HG03135 (cell line): ENCODE measurements at regions not wholly inside any gene's neighbourhood (a gene's known extent, or its start where the extent isn't known, plus 50 kb on each side); places are given as distances from the start of the nearest gene placed in this dataset.

ENCODE experiments used
- ATAC-seq: cut with Tn5 transposase; IDR thresholded peaks from one replicate; pipeline ENCODE4 v1.9.1; 2021; ENCODE audit warnings: mild to moderate bottlenecking, moderate library complexity; ENCODE audit not compliant: unreplicated experiment

GRCh38 chr4:11271263-11271662 is 157.4 kb downstream of the HS3ST1 start:
- ATAC-seq, result no peak

GRCh38 chr4:11268149-11268548 is 160.5 kb downstream of the HS3ST1 start:
- ATAC-seq, result no peak

DNA sequence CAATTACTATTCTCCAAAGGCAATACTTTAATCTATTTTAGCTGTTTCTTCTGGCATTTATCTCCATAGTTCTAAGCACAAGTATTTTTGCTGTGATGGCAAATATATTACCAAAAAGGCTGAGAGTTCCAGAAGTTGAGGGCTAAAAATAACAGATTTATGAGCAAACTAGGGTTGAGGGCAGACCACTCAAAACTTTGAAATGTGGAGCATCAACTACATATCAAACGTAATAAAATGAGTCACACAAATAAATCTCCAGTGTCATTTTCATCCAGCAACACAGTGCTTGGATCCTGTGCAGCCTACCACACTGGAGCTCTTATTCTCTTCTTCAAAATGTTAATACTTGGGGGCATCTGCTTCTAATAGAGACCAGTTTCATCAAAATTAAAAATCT is 163.9 kb downstream of the HS3ST1 start:
- no peak for ATAC-seq

DNA sequence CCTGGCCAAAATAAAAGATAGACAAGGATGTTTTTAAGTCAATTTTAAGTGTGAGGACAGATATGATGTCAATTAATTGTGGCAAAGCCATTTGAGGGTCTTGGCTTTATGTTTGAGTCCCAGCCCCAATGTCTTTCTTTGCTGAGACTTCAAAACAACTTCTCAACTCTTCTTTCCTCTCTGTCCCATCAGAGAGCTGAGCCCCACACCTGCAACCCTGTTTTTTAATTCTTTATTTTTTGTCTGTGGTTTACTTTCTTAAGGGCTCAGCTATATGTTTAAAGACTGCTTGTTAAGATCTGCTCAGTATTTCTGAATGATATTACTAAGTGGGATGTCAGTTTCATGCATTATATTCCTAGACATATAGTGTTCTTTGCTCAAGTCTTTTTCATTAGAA is 164.3 kb downstream of the HS3ST1 start:
- ATAC-seq, result no peak

- ATAC-seq, result no peak
Observed at GRCh38 chr4:11263208-11263607, 165.5 kb downstream of the HS3ST1 start.

GRCh38 chr4:11261066-11261850 is 167.4 kb downstream of the HS3ST1 start:
- no peak for ATAC-seq

DNA sequence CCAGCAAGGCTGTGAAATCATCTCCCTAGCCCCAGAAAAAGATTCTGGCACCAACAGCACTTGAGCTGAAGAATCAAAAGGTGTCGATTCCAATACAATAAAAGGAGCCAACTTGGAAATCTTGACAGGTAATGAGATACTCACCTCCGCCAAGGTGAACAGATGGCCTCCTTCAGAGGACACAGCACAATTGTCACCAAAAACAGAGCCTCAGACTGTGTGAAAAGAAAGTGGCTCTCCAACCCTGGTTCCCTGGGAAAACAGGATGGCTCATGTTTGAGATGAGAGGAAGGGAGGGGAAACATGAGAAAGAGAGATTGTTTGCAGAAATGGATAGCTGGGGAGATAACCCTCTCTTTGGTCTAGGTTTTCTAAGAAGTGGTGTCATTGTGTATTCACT is 168.9 kb downstream of the HS3ST1 start:
- ATAC-seq, result no peak

GRCh38 chr4:11252149-11252548 is 176.5 kb downstream of the HS3ST1 start:
- ATAC-seq, result no peak

GRCh38 chr4:11250510-11250909 is 178.2 kb downstream of the HS3ST1 start:
- no peak for ATAC-seq

- ATAC-seq, result no peak
Observed at GRCh38 chr4:11232015-11232414, 196.7 kb downstream of the HS3ST1 start.

GRCh38 chr4:11230866-11231265 is 197.8 kb downstream of the HS3ST1 start:
- ATAC-seq, result no peak

GRCh38 chr4:11228530-11228929 is 200.2 kb downstream of the HS3ST1 start:
- ATAC-seq, result no peak

DNA sequence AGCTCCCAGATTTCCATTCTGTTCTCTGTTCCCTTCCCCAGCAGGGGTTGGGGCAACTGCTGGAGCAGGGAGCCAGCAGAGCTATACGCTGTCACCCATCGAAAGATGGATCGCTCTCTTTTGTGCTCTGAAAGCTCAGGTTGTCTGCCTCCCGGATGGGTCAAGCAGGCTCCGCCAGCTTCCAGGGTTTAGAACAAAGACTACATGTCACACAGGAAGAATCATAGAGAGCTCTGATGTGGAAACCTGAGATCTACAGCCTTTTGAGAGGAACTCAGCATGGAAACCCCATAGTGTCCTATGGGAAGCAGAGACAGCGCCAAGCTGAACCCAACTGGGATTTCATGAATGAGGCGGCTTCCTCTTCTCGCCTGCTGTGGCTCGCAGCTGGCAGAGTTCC is 205.4 kb downstream of the HS3ST1 start:
- ATAC-seq, result no peak

DNA sequence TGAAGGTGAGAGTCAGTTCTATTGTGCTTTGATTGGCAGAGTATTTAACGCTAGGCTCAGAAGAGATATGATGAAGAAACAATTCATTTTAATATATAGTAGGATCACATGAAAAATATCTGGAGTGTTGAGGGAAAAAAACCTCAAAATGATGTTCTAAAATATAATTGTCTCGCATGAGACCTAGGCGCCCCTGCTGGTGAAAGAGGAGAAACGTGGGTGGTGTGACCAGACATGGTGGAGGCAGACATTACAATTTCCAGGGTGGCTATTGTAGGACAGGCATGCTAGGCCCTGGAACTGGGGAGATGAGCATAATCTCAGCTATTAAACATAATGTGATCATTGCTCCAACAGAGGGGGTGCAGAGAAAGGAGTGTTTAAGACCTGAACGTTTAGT is 210.0 kb downstream of the HS3ST1 start:
- ATAC-seq, result no peak

DNA sequence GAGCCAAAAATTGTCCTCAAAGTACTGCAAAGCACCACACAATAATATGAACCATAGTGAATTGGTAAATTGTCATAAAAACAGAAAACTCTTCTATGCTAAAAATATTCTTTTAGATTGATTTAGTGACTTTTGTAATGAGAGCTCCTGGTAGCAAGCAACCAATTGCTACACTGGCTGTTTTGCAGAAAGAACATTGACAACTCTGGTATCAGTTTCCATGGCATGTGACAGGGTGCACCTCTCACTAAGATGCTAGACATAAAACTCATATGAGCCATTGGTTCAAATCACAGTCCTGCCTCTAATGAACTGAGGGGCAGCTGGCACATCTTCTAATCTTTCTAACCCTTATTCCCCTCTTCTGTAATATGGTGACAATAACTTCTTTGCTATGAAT is 212.2 kb downstream of the HS3ST1 start:
- ATAC-seq, result no peak

GRCh38 chr4:11214281-11214680 is 214.4 kb downstream of the HS3ST1 start:
- no peak for ATAC-seq

DNA sequence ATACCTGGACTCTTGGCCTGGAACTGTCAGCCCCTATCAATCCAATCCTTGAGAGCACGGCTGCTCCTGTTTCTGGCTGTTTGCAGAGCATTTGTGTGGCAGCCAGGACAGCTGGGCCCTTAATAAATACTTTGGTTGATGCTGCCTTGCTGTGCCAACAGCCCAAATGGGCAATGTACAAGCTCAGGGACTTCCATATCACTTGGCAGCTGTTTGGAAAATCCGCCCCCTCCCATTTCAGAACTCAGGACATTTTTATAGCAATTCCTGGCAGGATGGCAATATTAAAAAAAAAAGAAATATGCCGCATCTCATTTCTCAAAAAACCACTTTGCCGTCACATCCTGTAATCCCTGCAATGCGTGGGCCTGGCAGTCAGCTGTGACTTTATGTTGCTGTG is 218.9 kb downstream of the HS3ST1 start:
- ATAC-seq, result no peak

GRCh38 chr4:11201256-11201655 is 227.4 kb downstream of the HS3ST1 start:
- no peak for ATAC-seq

DNA sequence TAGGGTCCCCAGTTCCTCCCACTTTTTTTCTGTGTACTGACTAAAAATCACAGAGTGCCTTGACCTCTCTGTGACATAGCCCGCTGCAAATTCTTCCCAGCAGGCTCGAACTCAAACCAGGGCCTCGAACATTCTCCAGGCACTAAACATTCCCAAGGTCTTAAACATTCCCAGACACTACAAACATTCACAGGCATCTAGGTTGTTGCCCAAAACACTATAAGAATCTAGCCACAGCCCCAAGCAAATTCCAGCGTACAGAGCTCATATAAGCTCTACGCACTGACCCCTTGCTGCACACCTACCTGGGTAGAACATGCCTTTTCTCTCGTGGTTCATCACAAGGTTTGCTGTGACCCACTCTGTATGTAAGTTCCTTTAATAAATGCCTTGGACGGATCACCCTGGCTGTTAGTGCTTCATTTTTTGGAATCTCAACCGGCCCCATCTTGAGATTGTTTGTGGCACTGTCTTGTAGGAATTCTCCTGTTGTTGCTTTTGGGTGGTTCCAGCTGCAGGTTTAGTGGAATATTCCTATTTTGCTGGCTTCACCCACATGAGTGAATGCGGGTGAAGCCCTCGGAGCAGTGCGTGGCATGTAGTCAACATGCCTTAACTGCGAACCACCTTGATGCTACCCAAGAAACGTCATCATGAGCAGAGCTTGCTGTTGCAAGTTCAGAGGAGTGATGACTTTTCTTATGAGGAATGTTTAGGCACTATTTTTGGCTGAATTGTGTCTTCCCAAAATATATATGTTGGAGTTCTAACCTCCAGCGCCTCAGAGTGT is 230.0 kb downstream of the HS3ST1 start:
- no peak for ATAC-seq

DNA sequence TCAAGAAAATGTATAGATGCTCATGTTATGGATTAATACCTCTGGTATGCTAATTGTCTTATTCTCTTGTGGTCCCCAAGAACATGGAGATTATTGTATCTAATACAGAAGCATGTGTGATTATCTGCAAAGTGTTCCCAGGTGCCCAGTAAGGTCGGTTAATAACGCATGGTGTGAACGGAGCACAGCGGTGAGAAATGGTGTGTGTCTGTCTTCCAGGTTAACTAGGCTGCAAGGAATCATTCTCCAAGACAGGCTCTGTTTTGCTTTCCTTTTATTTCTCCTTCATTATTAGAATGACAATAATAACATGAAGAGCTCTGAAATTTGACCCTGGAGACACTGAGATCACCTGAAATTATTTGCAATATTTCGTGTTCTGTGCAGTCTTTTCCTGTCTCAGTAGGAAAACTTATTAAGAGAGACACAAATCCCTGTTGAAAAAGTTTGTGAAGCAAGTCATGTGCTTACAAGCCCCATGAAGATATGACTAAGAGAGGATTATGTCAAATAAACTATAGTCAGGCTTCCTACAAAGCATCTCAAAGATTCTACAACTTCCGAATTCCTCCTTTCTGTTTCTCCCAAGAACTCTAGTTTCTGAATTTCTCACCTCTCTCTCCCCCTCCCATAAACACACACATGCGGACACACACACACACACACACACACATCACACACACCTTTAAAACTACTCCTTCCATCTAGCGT is 230.9 kb downstream of the HS3ST1 start:
- ATAC-seq, result no peak

- no peak for ATAC-seq
Observed at GRCh38 chr4:11196927-11197522, 231.7 kb downstream of the HS3ST1 start.
